Esophagus muscularis mucosa (tissue), 4 donors: ENCODE measurements at regions not wholly inside any gene's neighbourhood (a gene's known extent, or its start where the extent isn't known, plus 50 kb on each side); places are given as distances from the start of the nearest gene placed in this dataset.
"Not testable (repeated sequence)": the region's sequence is repeated elsewhere in the genome, so short reads cannot be mapped to it uniquely, and the experiment has no call there.

ENCODE experiments used
- EP300 ChIP-seq: sonication (generic); formaldehyde crosslinking; IDR thresholded peaks from one replicate; pipeline ENCODE4 v1.6.1; 2017; ENCODE audit warnings: antibody characterized with exemption
- POLR2A ChIP-seq: fragments of 450-650 bp; IDR thresholded peaks from one replicate; pipeline ENCODE4 v1.6.1; 2017; ENCODE audit warnings: antibody characterized with exemption, moderate library complexity, mild to moderate bottlenecking, low read depth
- TF ChIP-seq, protein P1 (sequence below), 3 experiments: fragments of 200-600 bp in 2 of 3; fragments of 450-650 bp in 1 of 3; sonication (generic) in 2 of 3; IDR thresholded peaks; one replicate each; pipeline ENCODE4 v1.5.1; 2017 to 2019; ENCODE audit warnings: antibody characterized with exemption in 3 of 3, mild to moderate bottlenecking in 2 of 3, moderate library complexity in 1 of 3

- TF ChIP-seq, protein P1, sequence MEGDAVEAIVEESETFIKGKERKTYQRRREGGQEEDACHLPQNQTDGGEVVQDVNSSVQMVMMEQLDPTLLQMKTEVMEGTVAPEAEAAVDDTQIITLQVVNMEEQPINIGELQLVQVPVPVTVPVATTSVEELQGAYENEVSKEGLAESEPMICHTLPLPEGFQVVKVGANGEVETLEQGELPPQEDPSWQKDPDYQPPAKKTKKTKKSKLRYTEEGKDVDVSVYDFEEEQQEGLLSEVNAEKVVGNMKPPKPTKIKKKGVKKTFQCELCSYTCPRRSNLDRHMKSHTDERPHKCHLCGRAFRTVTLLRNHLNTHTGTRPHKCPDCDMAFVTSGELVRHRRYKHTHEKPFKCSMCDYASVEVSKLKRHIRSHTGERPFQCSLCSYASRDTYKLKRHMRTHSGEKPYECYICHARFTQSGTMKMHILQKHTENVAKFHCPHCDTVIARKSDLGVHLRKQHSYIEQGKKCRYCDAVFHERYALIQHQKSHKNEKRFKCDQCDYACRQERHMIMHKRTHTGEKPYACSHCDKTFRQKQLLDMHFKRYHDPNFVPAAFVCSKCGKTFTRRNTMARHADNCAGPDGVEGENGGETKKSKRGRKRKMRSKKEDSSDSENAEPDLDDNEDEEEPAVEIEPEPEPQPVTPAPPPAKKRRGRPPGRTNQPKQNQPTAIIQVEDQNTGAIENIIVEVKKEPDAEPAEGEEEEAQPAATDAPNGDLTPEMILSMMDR (IDR thresholded peaks at IDR 0.05), result not testable (repeated sequence)
- not testable (repeated sequence) for TF ChIP-seq POLR2A, EP300
Measured at GRCh38 chr9:66782010-66782409, 118.5 kb upstream of the ZNF658 start.
